Neural progenitor cell (in vitro differentiated cells): ENCODE measurements at regions not wholly inside any gene's neighbourhood (a gene's known extent, or its start where the extent isn't known, plus 50 kb on each side); places are given as distances from the start of the nearest gene placed in this dataset.
"Not testable (repeated sequence)": the region's sequence is repeated elsewhere in the genome, so short reads cannot be mapped to it uniquely, and the experiment has no call there.

Experiments used
- DNase-seq: peaks from one replicate; pipeline ENCODE4 v3.0.0-alpha.2; 2016; ENCODE audit warnings: low spot score
- H2AFZ ChIP-seq: fragments of 200-600 bp; sonication (generic); replicated peaks from 2 replicates; pipeline ENCODE4 v1.6.1; 2016; ENCODE audit warnings: antibody characterized with exemption
- H3F3A ChIP-seq: fragments of 200-600 bp; sonication (generic); 2 replicates; pipeline ENCODE4 v1.6.1; 2016; ENCODE audit warnings: antibody characterized with exemption, low read depth
- H3K27ac ChIP-seq: fragments of 200-600 bp; sonication (generic); 2 replicates; pipeline ENCODE4 v1.5.1; 2016; ENCODE audit warnings: mild to moderate bottlenecking
- H3K27me3 ChIP-seq: fragments of 200-600 bp; sonication (generic); 2 replicates; pipeline ENCODE4 v1.6.1; 2016; ENCODE audit warnings: mild to moderate bottlenecking, moderate library complexity
- H3K36me3 ChIP-seq: fragments of 200-600 bp; sonication (generic); 2 replicates; pipeline ENCODE4 v1.5.1; 2016
- H3K4me1 ChIP-seq: fragments of 200-600 bp; sonication (generic); 2 replicates; pipeline ENCODE4 v1.6.1; 2016; ENCODE audit warnings: mixed run types
- H3K4me2 ChIP-seq: fragments of 200-600 bp; sonication (generic); 2 replicates; pipeline ENCODE4 v1.6.1; 2016
- H3K4me3 ChIP-seq: fragments of 200-600 bp; sonication (generic); 2 replicates; pipeline ENCODE4 v1.5.1; 2016
- H3K79me2 ChIP-seq: fragments of 200-600 bp; sonication (generic); 2 replicates; pipeline ENCODE4 v1.6.1; 2016; ENCODE audit warnings: low read depth
- H3K9ac ChIP-seq: fragments of 200-600 bp; sonication (generic); 2 replicates; pipeline ENCODE4 v1.6.1; 2016
- H3K9me3 ChIP-seq: fragments of 200-600 bp; sonication (generic); 2 replicates; pipeline ENCODE4 v1.5.1; 2016; ENCODE audit warnings: low read depth
- H4K20me1 ChIP-seq: fragments of 200-600 bp; sonication (generic); 2 replicates; pipeline ENCODE4 v1.6.1; 2016; ENCODE audit warnings: low read depth
- H3K27ac Mint-ChIP-seq: 3 replicates; pipeline ENCODE4 v1.8.0; 2021; ENCODE audit warnings: mixed read lengths
- H3K27me3 Mint-ChIP-seq: 2 replicates; pipeline ENCODE4 v1.8.0; 2022; ENCODE audit warnings: low read depth, mild to moderate bottlenecking, inconsistent platforms, moderate library complexity, mixed read lengths; ENCODE audit not compliant: insufficient read depth
- H3K36me3 Mint-ChIP-seq: 3 replicates; pipeline ENCODE4 v1.8.0; 2021; ENCODE audit warnings: mixed read lengths
- H3K4me1 Mint-ChIP-seq: 3 replicates; pipeline ENCODE4 v1.8.0; 2021; ENCODE audit warnings: mixed read lengths
- H3K4me3 Mint-ChIP-seq: 3 replicates; pipeline ENCODE4 v1.8.0; 2021; ENCODE audit warnings: mild to moderate bottlenecking, moderate library complexity, mixed read lengths
- H3K9me3 Mint-ChIP-seq: 3 replicates; pipeline ENCODE4 v1.8.0; 2020; ENCODE audit warnings: mixed read lengths
- CTCF ChIP-seq: fragments of 200-600 bp; sonication (generic); IDR thresholded peaks from 2 replicates; pipeline ENCODE4 v1.5.1; 2017; ENCODE audit warnings: antibody characterized with exemption, mild to moderate bottlenecking
- EZH2 ChIP-seq: fragments of 200-600 bp; sonication (generic); IDR thresholded peaks from 2 replicates; pipeline ENCODE4 v1.6.1; 2017; ENCODE audit warnings: antibody characterized with exemption, mild to moderate bottlenecking, moderate library complexity
- EZH2phosphoT487 ChIP-seq: fragments of 200-600 bp; sonication (generic); IDR thresholded peaks from 2 replicates; pipeline ENCODE4 v1.6.1; 2017; ENCODE audit warnings: antibody characterized with exemption

DNA sequence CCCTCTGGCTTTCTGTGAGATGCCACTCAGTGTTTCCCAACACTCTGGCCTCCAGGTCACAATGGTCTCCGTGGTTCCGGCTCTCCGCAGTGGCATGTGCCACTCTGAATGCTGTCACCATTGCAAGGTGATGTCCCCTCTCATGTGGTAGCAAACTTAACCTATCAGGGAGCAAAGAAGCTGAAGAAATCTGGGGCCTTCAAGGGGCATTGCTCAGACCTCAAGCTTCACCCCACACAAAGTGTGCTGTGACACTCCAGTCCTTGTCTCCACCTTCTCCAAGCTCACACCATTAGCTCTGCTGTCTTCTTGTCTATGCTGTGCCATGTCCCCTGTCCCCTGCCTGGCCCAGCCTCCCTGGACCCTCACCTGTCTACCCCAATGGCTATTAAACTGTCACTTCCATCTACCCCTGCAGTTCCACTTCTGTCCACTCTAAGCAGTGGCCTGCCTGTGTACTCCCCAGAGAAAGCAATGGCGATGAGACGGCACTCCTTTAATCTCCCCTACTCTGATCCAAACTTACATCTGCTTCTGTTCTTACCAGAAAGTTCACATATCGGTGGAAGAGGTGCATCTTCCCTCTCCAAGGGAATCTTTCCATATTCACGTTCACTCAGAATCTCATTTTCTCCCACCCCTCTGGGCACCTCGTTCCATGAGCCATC, 93.7 kb downstream of the DHRS2 start:
- Mint-ChIP-seq H3K9me3 (no peaks in the 10 kb centered on the region), H3K27me3 (no peaks in the 10 kb centered on the region), H3K4me3 (no peak overlapping the region), H3K36me3 (no peaks in the 10 kb centered on the region), H3K27ac (no peak overlapping the region), H3K4me1 (no peaks in the 10 kb centered on the region)
- Histone ChIP-seq H3F3A (no peaks in the 10 kb centered on the region), H4K20me1 (no peaks in the 10 kb centered on the region), H3K36me3 (no peaks in the 10 kb centered on the region), H3K79me2 (no peaks in the 10 kb centered on the region), H3K9ac (no peak overlapping the region), H2AFZ (no peak overlapping the region), H3K4me3 (no peak overlapping the region), H3K27me3 (no peaks in the 10 kb centered on the region), H3K27ac (no peak overlapping the region), H3K4me2 (no peak overlapping the region), H3K4me1 (no peaks in the 10 kb centered on the region), H3K9me3 (peaks cover 5% of the 10 kb centered on the region)
- TF ChIP-seq EZH2phosphoT487 (no peak), EZH2 (no peak), CTCF (no peak)
- DNase-seq: no peak

- Mint-ChIP-seq H3K27ac (no peak overlapping the region), H3K4me3 (no peak overlapping the region)
- no peak overlapping the region for H2AFZ ChIP-seq
These were observed 99.2 kb downstream of the DHRS2 start for GRCh38 chr14:23735394-23735793.

DNA sequence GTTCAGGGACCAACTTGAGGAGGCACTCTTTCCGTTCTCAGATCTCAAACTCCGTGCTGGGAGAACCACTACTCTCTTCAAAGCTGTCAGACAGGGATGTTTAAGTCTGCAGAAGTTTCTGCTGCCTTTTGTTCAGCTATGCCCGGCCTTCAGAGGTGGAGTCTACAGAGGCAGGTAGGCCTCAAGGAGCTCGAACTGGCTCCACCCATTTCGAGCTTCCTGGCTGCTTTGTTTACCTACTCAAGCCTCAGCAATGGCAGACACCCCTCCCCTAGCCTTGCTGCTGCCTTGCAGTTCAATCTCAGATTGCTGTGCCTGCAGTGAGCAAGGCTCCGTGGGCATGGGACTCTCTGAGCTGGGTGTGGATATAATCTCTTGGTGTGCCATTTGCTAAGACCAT, 108.2 kb downstream of the DHRS2 start:
- H3K27me3 ChIP-seq, H3K9me3 ChIP-seq, H3K4me3 ChIP-seq, H3K4me1 Mint-ChIP-seq, H3K27ac ChIP-seq, H2AFZ ChIP-seq, H3K79me2 ChIP-seq, H3K27ac Mint-ChIP-seq, H3K27me3 Mint-ChIP-seq, H3K4me1 ChIP-seq, H4K20me1 ChIP-seq, H3K36me3 ChIP-seq, H3K4me2 ChIP-seq, H3F3A ChIP-seq, H3K36me3 Mint-ChIP-seq, H3K9ac ChIP-seq, DNase-seq, H3K4me3 Mint-ChIP-seq: not testable (repeated sequence)
- H3K9me3 Mint-ChIP-seq: peaks cover 12% of the 10 kb centered on the region

More at GRCh38 chr14:23735394-23735793, 99.2 kb downstream of the DHRS2 start:
- DNase-seq: no peak
- Histone ChIP-seq H3K27ac (no peak overlapping the region), H3K36me3 (no peaks in the 10 kb centered on the region), H3K9me3 (peaks cover 5% of the 10 kb centered on the region), H3K27me3 (no peaks in the 10 kb centered on the region), H3K9ac (no peak overlapping the region), H4K20me1 (no peaks in the 10 kb centered on the region), H3K4me1 (no peaks in the 10 kb centered on the region), H3F3A (no peaks in the 10 kb centered on the region), H3K4me2 (no peak overlapping the region), H3K79me2 (no peaks in the 10 kb centered on the region), H3K4me3 (no peak overlapping the region)
- no peaks in the 10 kb centered on the region for H3K36me3 Mint-ChIP-seq
- TF ChIP-seq CTCF (no peak), EZH2phosphoT487 (no peak), EZH2 (no peak)
- peaks cover 7% of the 10 kb centered on the region for H3K9me3 Mint-ChIP-seq
- H3K4me1 Mint-ChIP-seq: no peaks in the 10 kb centered on the region
- no peaks in the 10 kb centered on the region for H3K27me3 Mint-ChIP-seq

GRCh38 chr14:23750357-23750756, 114.2 kb downstream of the DHRS2 start:
- H3K9me3 Mint-ChIP-seq: peaks cover 2% of the 10 kb centered on the region
- Histone ChIP-seq H3K36me3 (no peaks in the 10 kb centered on the region), H3K27ac (no peak overlapping the region), H3K9me3 (peaks cover 19% of the 10 kb centered on the region), H3K79me2 (no peaks in the 10 kb centered on the region), H3K9ac (no peak overlapping the region), H2AFZ (no peak overlapping the region), H3K4me3 (no peak overlapping the region), H3K4me1 (no peaks in the 10 kb centered on the region), H3K4me2 (no peak overlapping the region), H3K27me3 (no peaks in the 10 kb centered on the region), H4K20me1 (no peaks in the 10 kb centered on the region), H3F3A (no peaks in the 10 kb centered on the region)
- H3K4me3 Mint-ChIP-seq: no peak overlapping the region
- H3K36me3 Mint-ChIP-seq: no peaks in the 10 kb centered on the region
- H3K27ac Mint-ChIP-seq: no peak overlapping the region
- H3K27me3 Mint-ChIP-seq: no peaks in the 10 kb centered on the region
- no peaks in the 10 kb centered on the region for H3K4me1 Mint-ChIP-seq
- no peak for DNase-seq
- TF ChIP-seq EZH2 (no peak), EZH2phosphoT487 (no peak), CTCF (no peak)
